GM12878 (cell line): ENCODE measurements at regions not wholly inside any gene's neighbourhood (a gene's known extent, or its start where the extent isn't known, plus 50 kb on each side); places are given as distances from the start of the nearest gene placed in this dataset.

Experiments used
- ATAC-seq: fragments of 200-7000 bp; cut with Tn5 transposase; 3 replicates; pipeline ENCODE4 v1.9.1; 2020; ENCODE audit warnings: mild to moderate bottlenecking, moderate library complexity
- BruUV-seq: library from RNA; stranded (reverse); fragments of 400-500 nt; replicated peaks from 2 replicates; lab custom pipeline; 2021; lab: Mats Ljungman, UMichigan
- CTCF ChIA-PET: fragments of 300-600 bp; sonication (Branson Sonifier 250); formaldehyde crosslinking; extraction: SDS; loops from one replicate; lab custom pipeline; 2021; ENCODE audit warnings: inconsistent platforms; lab: Yijun Ruan, JAX
- POLR2A ChIA-PET: fragments of 350-600 bp; formaldehyde crosslinking; extraction: SDS; loops from one replicate; lab custom pipeline; 2021; ENCODE audit warnings: inconsistent platforms; lab: Charles Lee
- RAD21 ChIA-PET: fragments of 300-600 bp; sonication (Branson Sonifier 250); formaldehyde crosslinking; loops from one replicate; lab custom pipeline; 2023; ENCODE audit warnings: antibody characterized with exemption; ENCODE audit not compliant: unreplicated experiment; lab: Charles Lee
- SMC1A ChIA-PET: fragments of 300-600 bp; sonication (Branson Sonifier 250); formaldehyde crosslinking; loops from one replicate; lab custom pipeline; 2023; ENCODE audit not compliant: unreplicated experiment, uncharacterized antibody; lab: Charles Lee
- DNase-seq: peaks from one replicate; pipeline ENCODE4 v3.0.0-alpha.2; 2011; ENCODE audit warnings: low read depth, low spot score
- FAIRE-seq: peaks from 3 replicates; lab custom pipeline; 2011; peaks lifted over from hg19 to GRCh38; lab: Jason Lieb, UNC
- H2AFZ ChIP-seq: 2 replicates; pipeline ENCODE4 v1.6.0; 2011; ENCODE audit warnings: low read depth, low read length, control low read depth; ENCODE audit not compliant: control insufficient read depth
- H3K27ac ChIP-seq: 2 replicates; pipeline ENCODE4 v1.5.1; 2011; ENCODE audit warnings: control low read depth; ENCODE audit not compliant: control insufficient read depth, insufficient read depth
- H3K27me3 ChIP-seq, 2 experiments: replicated peaks in 1 of 2; 2 replicates each; pipeline versions ENCODE4 v1.6.0 to v1.6.1; 2011; ENCODE audit warnings: low read length in 1 of 2; ENCODE audit not compliant: control insufficient read depth in 2 of 2, insufficient read depth in 2 of 2
- H3K36me3 ChIP-seq, 2 experiments: 2 replicates each; pipeline ENCODE4 v1.5.1; 2011; ENCODE audit warnings: low read length in 1 of 2; ENCODE audit not compliant: control insufficient read depth in 2 of 2, insufficient read depth in 2 of 2
- H3K4me1 ChIP-seq: 2 replicates; pipeline ENCODE4 v1.6.1; 2011; ENCODE audit warnings: mild to moderate bottlenecking, low read length, moderate library complexity, mixed read lengths; ENCODE audit not compliant: control insufficient read depth, insufficient read depth
- H3K4me2 ChIP-seq: 2 replicates; pipeline ENCODE4 v1.6.0; 2011; ENCODE audit warnings: control low read depth; ENCODE audit not compliant: control insufficient read depth, insufficient read depth
- H3K4me3 ChIP-seq: fragments of 200-600 bp; sonication (generic); 2 replicates; pipeline ENCODE4 v1.5.1; 2016
- H3K79me2 ChIP-seq: 2 replicates; pipeline ENCODE4 v1.6.0; 2011; ENCODE audit warnings: low read length; ENCODE audit not compliant: control insufficient read depth, insufficient read depth
- H3K9ac ChIP-seq: 2 replicates; pipeline ENCODE4 v1.8.0; 2011; ENCODE audit warnings: low read length, control low read depth, mixed read lengths; ENCODE audit not compliant: control insufficient read depth, insufficient read depth
- H3K9me3 ChIP-seq: replicated peaks from 3 replicates; pipeline ENCODE4 v1.5.1; 2011; ENCODE audit warnings: mild to moderate bottlenecking, low read length; ENCODE audit not compliant: control insufficient read depth, insufficient read depth
- H4K20me1 ChIP-seq: 2 replicates; pipeline ENCODE4 v1.6.0; 2011; ENCODE audit not compliant: control insufficient read depth, insufficient read depth
- BACH1 ChIP-seq: fragments of 450-650 bp; IDR thresholded peaks from 2 replicates; pipeline ENCODE4 v1.6.1; 2017; ENCODE audit warnings: mild to moderate bottlenecking, borderline replicate concordance
- BRCA1 ChIP-seq: IDR thresholded peaks from 2 replicates; pipeline ENCODE4 v1.6.1; 2011; ENCODE audit warnings: low read depth, low read length, improper control_type of control experiment
- CBX3 ChIP-seq: fragments of 200-600 bp; sonication (generic); IDR thresholded peaks from 2 replicates; pipeline ENCODE4 v1.6.1; 2016; ENCODE audit warnings: low read depth, borderline replicate concordance
- CHD4 ChIP-seq: fragments of 200-600 bp; sonication (generic); IDR thresholded peaks from 2 replicates; pipeline ENCODE4 v1.6.1; 2016; ENCODE audit warnings: mild to moderate bottlenecking
- MXI1 ChIP-seq: fragments of 150-350 bp; IDR thresholded peaks from 2 replicates; pipeline ENCODE4 v1.6.1; 2011; ENCODE audit warnings: low read depth, mild to moderate bottlenecking, inconsistent platforms, low read length, improper control_type of control experiment
- SIX5 ChIP-seq: IDR thresholded peaks from 2 replicates; pipeline ENCODE4 v1.6.1; 2011; ENCODE audit warnings: mild to moderate bottlenecking, low read depth, low read length, moderate library complexity; ENCODE audit not compliant: severe bottlenecking
- STAT3 ChIP-seq: IDR thresholded peaks from 2 replicates; pipeline ENCODE4 v1.6.1; 2011; ENCODE audit warnings: low read depth, low read length, improper control_type of control experiment
- WRNIP1 ChIP-seq: IDR thresholded peaks from 2 replicates; pipeline ENCODE4 v1.6.1; 2011; ENCODE audit warnings: low read depth, low read length, improper control_type of control experiment, borderline replicate concordance
- WGBS: methylation state at CpG from one replicate; pipeline ENCODE4 v1.1.6; 2016; ENCODE audit warnings: low lambda C conversion rate; ENCODE audit not compliant: insufficient replicate concordance, insufficient coverage; ENCODE audit errors: missing lambda C conversion rate; 5-methylcytosine and 5-hydroxymethylcytosine counted together
- in situ Hi-C: fragments of 300-500 bp; cut with MboI; formaldehyde crosslinking; loops from 9 replicates; pipeline ENCODE4 v1.14.3; 2018; ENCODE audit warnings: mixed read lengths
- intact Hi-C: fragments of 100-400 bp; cut with micrococcal nuclease; formaldehyde crosslinking; loops from one replicate; pipeline ENCODE4 v1.14.2; 2022; ENCODE audit not compliant: unreplicated experiment
- TF ChIP-seq, protein P1 (sequence below): fragments of 450-650 bp; formaldehyde crosslinking; IDR thresholded peaks from 2 replicates; pipeline ENCODE4 v1.5.0; 2022; ENCODE audit warnings: mild to moderate bottlenecking, missing genetic modification characterization
- TF ChIP-seq, protein P2 (sequence below): fragments of 450-650 bp; IDR thresholded peaks from 2 replicates; pipeline ENCODE4 v1.6.1; 2017; ENCODE audit warnings: mild to moderate bottlenecking, low read depth, inconsistent platforms; ENCODE audit not compliant: poor library complexity, severe bottlenecking

DNA sequence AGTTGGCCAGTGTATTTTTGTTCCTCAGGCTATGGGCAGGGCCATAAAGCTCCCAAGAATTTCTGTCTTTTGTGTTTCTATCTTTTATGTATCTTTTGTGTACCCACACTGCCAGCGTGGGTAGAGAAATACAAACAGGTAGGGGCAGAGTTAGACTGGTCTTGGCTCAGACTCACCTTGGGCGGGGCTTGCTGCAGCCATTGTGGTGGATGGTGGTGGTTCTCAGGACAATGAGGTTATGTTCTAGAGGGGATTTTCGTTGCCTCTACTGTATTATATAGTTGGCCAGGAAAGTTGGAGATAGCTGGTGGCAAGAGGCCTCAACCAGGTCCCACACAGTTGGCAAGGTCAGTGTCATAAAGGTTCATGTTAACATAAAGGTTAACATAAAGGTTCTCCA is 977.5 kb upstream of the LRFN5 start:
- POLR2A ChIA-PET: no interaction called here

More for the DNA sequence above, 977.5 kb upstream of the LRFN5 start:
- Histone ChIP-seq H3K9ac (no peak overlapping the region), H3K4me1 (no peaks in the 10 kb centered on the region), H3K27ac (no peak overlapping the region), H3K9me3 (no peaks in the 10 kb centered on the region), H3K27me3 (no peaks in the 10 kb centered on the region), H4K20me1 (no peaks in the 10 kb centered on the region)
- intact Hi-C loops: loop anchor here (5.0 kb wide), 1 partner anchor 52 kb away; no protein-coding TSS in a partner anchor
- RAD21 ChIA-PET: no interaction called here
- SMC1A ChIA-PET: no interaction called here
- TF ChIP-seq SIX5: no peak
- no peak for TF ChIP-seq WRNIP1
- no peak for TF ChIP-seq STAT3
- TF ChIP-seq CHD4: no peak
- no peak for TF ChIP-seq BRCA1
- TF ChIP-seq, protein P1, sequence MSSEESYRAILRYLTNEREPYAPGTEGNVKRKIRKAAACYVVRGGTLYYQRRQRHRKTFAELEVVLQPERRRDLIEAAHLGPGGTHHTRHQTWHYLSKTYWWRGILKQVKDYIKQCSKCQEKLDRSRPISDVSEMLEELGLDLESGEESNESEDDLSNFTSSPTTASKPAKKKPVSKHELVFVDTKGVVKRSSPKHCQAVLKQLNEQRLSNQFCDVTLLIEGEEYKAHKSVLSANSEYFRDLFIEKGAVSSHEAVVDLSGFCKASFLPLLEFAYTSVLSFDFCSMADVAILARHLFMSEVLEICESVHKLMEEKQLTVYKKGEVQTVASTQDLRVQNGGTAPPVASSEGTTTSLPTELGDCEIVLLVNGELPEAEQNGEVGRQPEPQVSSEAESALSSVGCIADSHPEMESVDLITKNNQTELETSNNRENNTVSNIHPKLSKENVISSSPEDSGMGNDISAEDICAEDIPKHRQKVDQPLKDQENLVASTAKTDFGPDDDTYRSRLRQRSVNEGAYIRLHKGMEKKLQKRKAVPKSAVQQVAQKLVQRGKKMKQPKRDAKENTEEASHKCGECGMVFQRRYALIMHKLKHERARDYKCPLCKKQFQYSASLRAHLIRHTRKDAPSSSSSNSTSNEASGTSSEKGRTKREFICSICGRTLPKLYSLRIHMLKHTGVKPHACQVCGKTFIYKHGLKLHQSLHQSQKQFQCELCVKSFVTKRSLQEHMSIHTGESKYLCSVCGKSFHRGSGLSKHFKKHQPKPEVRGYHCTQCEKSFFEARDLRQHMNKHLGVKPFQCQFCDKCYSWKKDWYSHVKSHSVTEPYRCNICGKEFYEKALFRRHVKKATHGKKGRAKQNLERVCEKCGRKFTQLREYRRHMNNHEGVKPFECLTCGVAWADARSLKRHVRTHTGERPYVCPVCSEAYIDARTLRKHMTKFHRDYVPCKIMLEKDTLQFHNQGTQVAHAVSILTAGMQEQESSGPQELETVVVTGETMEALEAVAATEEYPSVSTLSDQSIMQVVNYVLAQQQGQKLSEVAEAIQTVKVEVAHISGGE: no peak
- no peak for TF ChIP-seq CBX3
- TF ChIP-seq MXI1: no peak
- TF ChIP-seq, protein P2, sequence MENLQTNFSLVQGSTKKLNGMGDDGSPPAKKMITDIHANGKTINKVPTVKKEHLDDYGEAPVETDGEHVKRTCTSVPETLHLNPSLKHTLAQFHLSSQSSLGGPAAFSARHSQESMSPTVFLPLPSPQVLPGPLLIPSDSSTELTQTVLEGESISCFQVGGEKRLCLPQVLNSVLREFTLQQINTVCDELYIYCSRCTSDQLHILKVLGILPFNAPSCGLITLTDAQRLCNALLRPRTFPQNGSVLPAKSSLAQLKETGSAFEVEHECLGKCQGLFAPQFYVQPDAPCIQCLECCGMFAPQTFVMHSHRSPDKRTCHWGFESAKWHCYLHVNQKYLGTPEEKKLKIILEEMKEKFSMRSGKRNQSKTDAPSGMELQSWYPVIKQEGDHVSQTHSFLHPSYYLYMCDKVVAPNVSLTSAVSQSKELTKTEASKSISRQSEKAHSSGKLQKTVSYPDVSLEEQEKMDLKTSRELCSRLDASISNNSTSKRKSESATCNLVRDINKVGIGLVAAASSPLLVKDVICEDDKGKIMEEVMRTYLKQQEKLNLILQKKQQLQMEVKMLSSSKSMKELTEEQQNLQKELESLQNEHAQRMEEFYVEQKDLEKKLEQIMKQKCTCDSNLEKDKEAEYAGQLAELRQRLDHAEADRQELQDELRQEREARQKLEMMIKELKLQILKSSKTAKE: no peak
- no peak for TF ChIP-seq BACH1
- TF ChIP-seq, all 136 proteins: peak for 0
- Histone ChIP-seq H2AFZ (no peak overlapping the region), H3K36me3 (no peaks in the 10 kb centered on the region), H3K4me3 (no peak overlapping the region), H3K4me2 (no peak overlapping the region), H3K79me2 (no peaks in the 10 kb centered on the region)
- WGBS: 18% methylated on average over 3 of the region's 3 CpGs
- no TSS peak for BruUV-seq
- DNase-seq: no peak
- no peak for FAIRE-seq
- no peak for ATAC-seq
- in situ Hi-C loops: no loop called here
- CTCF ChIA-PET: no interaction called here
